ENCODE measurements at regions not wholly inside any gene's neighbourhood (a gene's known extent, or its start where the extent isn't known, plus 50 kb on each side); places are given as distances from the start of the nearest gene placed in this dataset.

- TF ChIP-seq, protein P1, sequence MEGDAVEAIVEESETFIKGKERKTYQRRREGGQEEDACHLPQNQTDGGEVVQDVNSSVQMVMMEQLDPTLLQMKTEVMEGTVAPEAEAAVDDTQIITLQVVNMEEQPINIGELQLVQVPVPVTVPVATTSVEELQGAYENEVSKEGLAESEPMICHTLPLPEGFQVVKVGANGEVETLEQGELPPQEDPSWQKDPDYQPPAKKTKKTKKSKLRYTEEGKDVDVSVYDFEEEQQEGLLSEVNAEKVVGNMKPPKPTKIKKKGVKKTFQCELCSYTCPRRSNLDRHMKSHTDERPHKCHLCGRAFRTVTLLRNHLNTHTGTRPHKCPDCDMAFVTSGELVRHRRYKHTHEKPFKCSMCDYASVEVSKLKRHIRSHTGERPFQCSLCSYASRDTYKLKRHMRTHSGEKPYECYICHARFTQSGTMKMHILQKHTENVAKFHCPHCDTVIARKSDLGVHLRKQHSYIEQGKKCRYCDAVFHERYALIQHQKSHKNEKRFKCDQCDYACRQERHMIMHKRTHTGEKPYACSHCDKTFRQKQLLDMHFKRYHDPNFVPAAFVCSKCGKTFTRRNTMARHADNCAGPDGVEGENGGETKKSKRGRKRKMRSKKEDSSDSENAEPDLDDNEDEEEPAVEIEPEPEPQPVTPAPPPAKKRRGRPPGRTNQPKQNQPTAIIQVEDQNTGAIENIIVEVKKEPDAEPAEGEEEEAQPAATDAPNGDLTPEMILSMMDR (IDR thresholded peaks at IDR 0.05; ENCODE audit: control insufficient read depth, extremely low read depth, insufficient read depth) = no peak
- no peak overlapping the region for H3K4me3 ChIP-seq (ENCODE audit: low read depth, low read length)
- DNase-seq (ENCODE audit: low read depth) = no peak
Observed at GRCh38 chr2:226050822-226051221, 651.3 kb downstream of the NYAP2 start.

- DNase-seq (ENCODE audit: low read depth) = no peak
- H3K4me3 ChIP-seq (ENCODE audit: low read depth, low read length) = no peak overlapping the region
- TF ChIP-seq, protein P1 (IDR thresholded peaks at IDR 0.05; ENCODE audit: control insufficient read depth, extremely low read depth, insufficient read depth) = no peak
Observed at GRCh38 chr2:226048611-226049010, 649.1 kb downstream of the NYAP2 start.

GRCh38 chr2:226045080-226045479 lies 645.6 kb downstream of the NYAP2 start:
- TF ChIP-seq, protein P1 (IDR thresholded peaks at IDR 0.05; ENCODE audit: control insufficient read depth, extremely low read depth, insufficient read depth) = no peak
- no peak for DNase-seq (ENCODE audit: low read depth)
- H3K4me3 ChIP-seq (ENCODE audit: low read depth, low read length) = no peak overlapping the region

- DNase-seq (ENCODE audit: low read depth) = no peak
- no peak overlapping the region for H3K4me3 ChIP-seq (ENCODE audit: low read depth, low read length)
- TF ChIP-seq, protein P1 (IDR thresholded peaks at IDR 0.05; ENCODE audit: control insufficient read depth, extremely low read depth, insufficient read depth) = no peak
Observed at GRCh38 chr2:226040344-226040900, 640.9 kb downstream of the NYAP2 start.

GRCh38 chr2:226037526-226037925 lies 638.0 kb downstream of the NYAP2 start:
- H3K4me3 ChIP-seq (ENCODE audit: low read depth, low read length) = no peak overlapping the region
- TF ChIP-seq, protein P1 (IDR thresholded peaks at IDR 0.05; ENCODE audit: control insufficient read depth, extremely low read depth, insufficient read depth) = no peak
- no peak for DNase-seq (ENCODE audit: low read depth)

GRCh38 chr2:226031647-226032501 lies 632.4 kb downstream of the NYAP2 start:
- H3K4me3 ChIP-seq (ENCODE audit: low read depth, low read length) = peak overlapping the region; percentile 44
- no peak for DNase-seq (ENCODE audit: low read depth)

More at GRCh38 chr2:226031647-226032501, 632.4 kb downstream of the NYAP2 start:
- TF ChIP-seq, protein P1 (IDR thresholded peaks at IDR 0.05; ENCODE audit: control insufficient read depth, extremely low read depth, insufficient read depth) = no peak

Data from LNCaP clone FGC (cell line).